HCT116 (cell line): ENCODE measurements at regions not wholly inside any gene's neighbourhood (a gene's known extent, or its start where the extent isn't known, plus 50 kb on each side); places are given as distances from the start of the nearest gene placed in this dataset.

ENCODE experiments used
- ATAC-seq: fragments of 200-7000 bp; cut with Tn5 transposase; 2 replicates; pipeline ENCODE4 v1.9.1; 2020; ENCODE audit warnings: mild to moderate bottlenecking, moderate library complexity
- BruUV-seq: library from RNA; stranded (reverse); fragments of 400-500 nt; replicated peaks from 2 replicates; lab custom pipeline; 2021; lab: Mats Ljungman, UMichigan
- CTCF ChIA-PET: fragments of 300-600 bp; sonication (Branson Sonifier 250); formaldehyde crosslinking; loops from one replicate; lab custom pipeline; 2021; ENCODE audit warnings: antibody characterized with exemption; lab: Charles Lee
- POLR2A ChIA-PET: fragments of 300-600, 350-600 bp; sonication (Branson Sonifier 250); formaldehyde crosslinking; loops from one replicate; lab custom pipeline; 2021; ENCODE audit warnings: antibody characterized with exemption; lab: Charles Lee
- RAD21 ChIA-PET, 2 experiments: fragments of 300-600 bp; sonication (Branson Sonifier 250); formaldehyde crosslinking; loops; one replicate each; lab custom pipeline; 2023; ENCODE audit warnings: low total read pairs in 2 of 2; ENCODE audit not compliant: uncharacterized antibody in 2 of 2, unreplicated experiment in 2 of 2, low non-redundant PET in 1 of 2; lab: Charles Lee
- DNase-seq: peaks from one replicate; pipeline ENCODE4 v3.0.0-alpha.2; 2010; ENCODE audit warnings: low read depth, low spot score
- H2AFZ ChIP-seq: fragments of 200-600 bp; shearing (Covaris generic), sonication (generic); 2 replicates; pipeline ENCODE4 v1.6.1; 2017; ENCODE audit warnings: low read depth, mixed run types, mixed read lengths, antibody characterized with exemption, low read length; ENCODE audit not compliant: poor library complexity, severe bottlenecking
- H3K27ac ChIP-seq: 2 replicates; pipeline ENCODE4 v1.5.1; 2012; ENCODE audit warnings: low read depth, low read length
- H3K27me3 ChIP-seq: fragments of 200-600 bp; sonication (generic); 2 replicates; pipeline ENCODE4 v1.6.1; 2016; ENCODE audit warnings: mixed run types, low read length, mixed read lengths; ENCODE audit not compliant: insufficient read depth
- H3K36me3 ChIP-seq, 2 experiments: fragments of 200-500 bp in 1 of 2; fragments of 200-600 bp in 1 of 2; sonication (Bioruptor generic) in 1 of 2; sonication (generic) in 1 of 2; 2 replicates each; pipeline versions ENCODE4 v1.5.1 to v1.6.1; 2014 to 2016; ENCODE audit warnings: low read length in 2 of 2, inconsistent platforms in 1 of 2, mixed read lengths in 1 of 2, mixed run types in 1 of 2; ENCODE audit not compliant: insufficient read depth in 2 of 2, control insufficient read depth in 1 of 2
- H3K4me1 ChIP-seq, 2 experiments: fragments of 200-600 bp in 1 of 2; sonication (generic) in 1 of 2; 2 replicates each; pipeline versions ENCODE4 v1.5.1 to v1.6.1; 2012 to 2017; ENCODE audit warnings: low read length in 2 of 2, inconsistent platforms in 1 of 2, mild to moderate bottlenecking in 1 of 2, mixed read lengths in 1 of 2, mixed run types in 1 of 2, moderate library complexity in 1 of 2; ENCODE audit not compliant: insufficient read depth in 2 of 2, control insufficient read depth in 1 of 2
- H3K4me2 ChIP-seq: fragments of 200-600 bp; sonication (generic); 2 replicates; pipeline ENCODE4 v1.6.1; 2017; ENCODE audit warnings: mixed run types, low read length, mixed read lengths
- H3K4me3 ChIP-seq, 2 experiments: fragments of 200-600 bp in 1 of 2; sonication (generic) in 1 of 2; replicated peaks in 1 of 2; 2 replicates each; pipeline ENCODE4 v1.5.1; 2011 to 2016; ENCODE audit warnings: low read length in 2 of 2, control low read depth in 1 of 2, low read depth in 1 of 2, mild to moderate bottlenecking in 1 of 2, mixed read lengths in 1 of 2, mixed run types in 1 of 2
- H3K79me2 ChIP-seq: fragments of 200-600 bp; sonication (generic); 2 replicates; pipeline ENCODE4 v1.6.1; 2017; ENCODE audit warnings: mild to moderate bottlenecking, mixed run types, low read length, moderate library complexity, mixed read lengths; ENCODE audit not compliant: insufficient read depth
- H3K9ac ChIP-seq: fragments of 200-600 bp; sonication (generic); 2 replicates; pipeline ENCODE4 v1.6.1; 2016; ENCODE audit warnings: low read length, mixed read lengths
- H3K9me2 ChIP-seq: fragments of 200-600 bp; sonication (generic), shearing (Covaris generic); 2 replicates; pipeline ENCODE4 v1.6.1; 2017; ENCODE audit warnings: mixed run types, mild to moderate bottlenecking, moderate library complexity; ENCODE audit not compliant: insufficient read depth
- H3K9me3 ChIP-seq, 2 experiments: fragments of 200-500 bp in 1 of 2; fragments of 200-600 bp in 1 of 2; sonication (Bioruptor generic) in 1 of 2; sonication (generic) in 1 of 2; 2 replicates each; pipeline ENCODE4 v1.6.1; 2014 to 2017; ENCODE audit warnings: low read length in 2 of 2, mixed read lengths in 2 of 2, inconsistent platforms in 1 of 2, low read depth in 1 of 2, mild to moderate bottlenecking in 1 of 2, mixed run types in 1 of 2, moderate library complexity in 1 of 2; ENCODE audit not compliant: control insufficient read depth in 1 of 2, insufficient read depth in 1 of 2
- H4K20me1 ChIP-seq: fragments of 200-600 bp; sonication (generic), shearing (Covaris generic); 2 replicates; pipeline ENCODE4 v1.6.1; 2017; ENCODE audit warnings: mixed run types, mild to moderate bottlenecking, moderate library complexity; ENCODE audit not compliant: insufficient read depth
- ATF3 ChIP-seq: IDR thresholded peaks from 2 replicates; pipeline ENCODE4 v1.6.1; 2012
- CEBPB ChIP-seq: IDR thresholded peaks from 2 replicates; pipeline ENCODE4 v1.6.1; 2012; ENCODE audit warnings: low read depth
- CTCF ChIP-seq, 3 experiments: fragments of 200-600 bp in 1 of 3; sonication (generic) in 1 of 3; IDR thresholded peaks in 2 of 3; conservative IDR thresholded peaks in 1 of 3; 2 replicates each; pipeline ENCODE4 v1.5.1; 2012 to 2017; ENCODE audit warnings: low read depth in 2 of 3, low read length in 2 of 3, antibody characterized with exemption in 1 of 3, borderline replicate concordance in 1 of 3, control low read depth in 1 of 3, mild to moderate bottlenecking in 1 of 3, mixed read lengths in 1 of 3, mixed run types in 1 of 3, moderate library complexity in 1 of 3; ENCODE audit not compliant: insufficient read depth in 1 of 3
- EGR1 ChIP-seq: IDR thresholded peaks from 2 replicates; pipeline ENCODE4 v1.6.1; 2012; ENCODE audit warnings: low read depth
- ELF1 ChIP-seq: IDR thresholded peaks from 2 replicates; pipeline ENCODE4 v1.6.1; 2012; ENCODE audit warnings: low read depth, borderline replicate concordance
- EZH2 ChIP-seq: fragments of 200-600 bp; sonication (generic); IDR thresholded peaks from 2 replicates; pipeline ENCODE4 v1.6.1; 2017; ENCODE audit warnings: antibody characterized with exemption, mixed run types
- EZH2phosphoT487 ChIP-seq: fragments of 200-600 bp; IDR thresholded peaks from 2 replicates; pipeline ENCODE4 v1.6.1; 2018; ENCODE audit warnings: antibody characterized with exemption, borderline replicate concordance
- FOSL1 ChIP-seq: IDR thresholded peaks from 2 replicates; pipeline ENCODE4 v1.6.1; 2012; ENCODE audit warnings: low read depth
- JUND ChIP-seq: IDR thresholded peaks from 2 replicates; pipeline ENCODE4 v1.6.1; 2012
- MAX ChIP-seq: IDR thresholded peaks from 2 replicates; pipeline ENCODE4 v1.6.1; 2012
- POLR2A ChIP-seq: IDR thresholded peaks from 2 replicates; pipeline ENCODE4 v1.7.0; 2011; ENCODE audit warnings: borderline replicate concordance; ENCODE audit not compliant: insufficient read depth, insufficient read length; ENCODE audit errors: extremely low read depth
- POLR2AphosphoS5 ChIP-seq: IDR thresholded peaks from 2 replicates; pipeline ENCODE4 v1.6.1; 2011; ENCODE audit warnings: mild to moderate bottlenecking, low read depth, low read length, moderate library complexity
- REST ChIP-seq: IDR thresholded peaks from 2 replicates; pipeline ENCODE4 v1.6.1; 2012; ENCODE audit warnings: low read depth
- SP1 ChIP-seq: IDR thresholded peaks from 2 replicates; pipeline ENCODE4 v1.6.1; 2012; ENCODE audit warnings: low read depth
- SRF ChIP-seq: IDR thresholded peaks from 2 replicates; pipeline ENCODE4 v1.6.1; 2012; ENCODE audit warnings: low read depth
- TCF7L2 ChIP-seq: IDR thresholded peaks from 2 replicates; pipeline ENCODE4 v1.7.0; 2011; ENCODE audit warnings: borderline replicate concordance, inconsistent platforms; ENCODE audit not compliant: insufficient read depth, insufficient read length; ENCODE audit errors: extremely low read depth
- YY1 ChIP-seq: IDR thresholded peaks from 2 replicates; pipeline ENCODE4 v1.6.1; 2011; ENCODE audit warnings: low read length, low read depth, moderate library complexity, mild to moderate bottlenecking; ENCODE audit not compliant: insufficient replicate concordance; ENCODE audit errors: extremely low read depth
- ZFX ChIP-seq: fragments of 450-650 bp; IDR thresholded peaks from 2 replicates; pipeline ENCODE4 v1.6.1; 2017
- ZNF274 ChIP-seq: fragments of 200-500 bp; sonication (Bioruptor generic); IDR thresholded peaks from 2 replicates; pipeline ENCODE4 v1.6.1; 2014; ENCODE audit warnings: mild to moderate bottlenecking, low read depth, low read length, inconsistent platforms
- intact Hi-C: fragments of 100-400 bp; cut with micrococcal nuclease; formaldehyde crosslinking; loops from 2 replicates; pipeline ENCODE4 v1.10.0; 2022

GRCh38 chr13:53338760-53339159 is 310.1 kb downstream of the OLFM4 start:
- Histone ChIP-seq H3K4me1 (no peaks in the 10 kb centered on the region), H3K4me2 (no peak overlapping the region), H2AFZ (no peak overlapping the region), H3K79me2 (no peaks in the 10 kb centered on the region), H3K27ac (no peak overlapping the region), H3K9ac (no peak overlapping the region), H3K9me2 (no peaks in the 10 kb centered on the region), H4K20me1 (no peaks in the 10 kb centered on the region), H3K36me3 (no peaks in the 10 kb centered on the region), H3K9me3 (peaks cover 7 to 18% of the 10 kb centered on the region in 2 experiments), H3K4me3 (no peak overlapping the region), H3K27me3 (no peaks in the 10 kb centered on the region)
- ChIA-PET CTCF (no interaction called here), POLR2A (no interaction called here), RAD21 (no interaction called here)
- intact Hi-C loops: no loop called here
- DNase-seq (no peak), ATAC-seq (no peak)
- TF ChIP-seq EGR1 (no peak), POLR2A (no peak), TCF7L2 (no peak), FOSL1 (no peak), ZNF274 (no peak), ATF3 (no peak), ZFX (no peak), ELF1 (no peak), SP1 (no peak), CTCF (IDR thresholded peaks at IDR 0.05 in 2 of 3, conservative IDR thresholded peaks at IDR 0.05 in 1 of 3; ENCODE audit: borderline replicate concordance in 1 of 3, insufficient read depth in 1 of 3, low read depth in 2 of 3, low read length in 2 of 3) (no peak; a peak in 1 of 6 replicates), SRF (no peak), EZH2 (no peak), POLR2AphosphoS5 (no peak), REST (no peak), CEBPB (no peak), MAX (no peak), JUND (no peak), YY1 (no peak), EZH2phosphoT487 (no peak)
- BruUV-seq: no TSS peak
